Retinal pigment epithelial cell (primary cell): ENCODE measurements at regions not wholly inside any gene's neighbourhood (a gene's known extent, or its start where the extent isn't known, plus 50 kb on each side); places are given as distances from the start of the nearest gene placed in this dataset.
A peak's percentile ranks its signal among the peaks of the same experiment; 100 is the strongest.

Experiments
- DNase-seq: peaks from one replicate; pipeline ENCODE4 v3.0.0-alpha.2; 2010; ENCODE audit warnings: low read depth
- H3K4me3 ChIP-seq: 2 replicates; pipeline ENCODE4 v1.5.1; 2011; ENCODE audit warnings: mild to moderate bottlenecking, low read length, control low read depth, moderate library complexity
- TF ChIP-seq, protein P1 (sequence below): conservative IDR thresholded peaks from 2 replicates; pipeline ENCODE4 v1.5.1; 2011; ENCODE audit warnings: low read depth, low read length, control low read depth, inconsistent platforms

DNA sequence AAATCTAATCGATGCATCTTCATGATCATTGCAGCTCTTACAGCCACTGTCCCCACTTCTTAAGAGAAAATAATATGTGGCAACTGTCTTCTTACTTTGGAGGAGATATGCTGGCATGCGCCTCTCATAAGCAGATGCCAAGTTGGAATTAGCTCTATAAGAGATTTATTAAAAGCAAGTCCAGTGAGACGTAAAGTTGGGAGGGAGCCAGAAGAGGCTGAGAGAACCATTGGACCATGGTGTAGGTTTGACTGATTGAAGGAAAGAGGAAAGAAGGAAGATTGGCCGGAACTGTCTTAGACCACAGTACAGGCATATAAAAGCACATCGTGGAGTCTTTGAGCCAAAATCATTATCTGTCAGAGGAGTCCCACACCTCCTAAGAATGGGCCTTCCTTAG, 265.7 kb upstream of the ZC3H15 start:
- TF ChIP-seq, protein P1, sequence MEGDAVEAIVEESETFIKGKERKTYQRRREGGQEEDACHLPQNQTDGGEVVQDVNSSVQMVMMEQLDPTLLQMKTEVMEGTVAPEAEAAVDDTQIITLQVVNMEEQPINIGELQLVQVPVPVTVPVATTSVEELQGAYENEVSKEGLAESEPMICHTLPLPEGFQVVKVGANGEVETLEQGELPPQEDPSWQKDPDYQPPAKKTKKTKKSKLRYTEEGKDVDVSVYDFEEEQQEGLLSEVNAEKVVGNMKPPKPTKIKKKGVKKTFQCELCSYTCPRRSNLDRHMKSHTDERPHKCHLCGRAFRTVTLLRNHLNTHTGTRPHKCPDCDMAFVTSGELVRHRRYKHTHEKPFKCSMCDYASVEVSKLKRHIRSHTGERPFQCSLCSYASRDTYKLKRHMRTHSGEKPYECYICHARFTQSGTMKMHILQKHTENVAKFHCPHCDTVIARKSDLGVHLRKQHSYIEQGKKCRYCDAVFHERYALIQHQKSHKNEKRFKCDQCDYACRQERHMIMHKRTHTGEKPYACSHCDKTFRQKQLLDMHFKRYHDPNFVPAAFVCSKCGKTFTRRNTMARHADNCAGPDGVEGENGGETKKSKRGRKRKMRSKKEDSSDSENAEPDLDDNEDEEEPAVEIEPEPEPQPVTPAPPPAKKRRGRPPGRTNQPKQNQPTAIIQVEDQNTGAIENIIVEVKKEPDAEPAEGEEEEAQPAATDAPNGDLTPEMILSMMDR, result no peak
- H3K4me3 ChIP-seq, result no peak overlapping the region
- DNase-seq, result peak; percentile 21

DNA sequence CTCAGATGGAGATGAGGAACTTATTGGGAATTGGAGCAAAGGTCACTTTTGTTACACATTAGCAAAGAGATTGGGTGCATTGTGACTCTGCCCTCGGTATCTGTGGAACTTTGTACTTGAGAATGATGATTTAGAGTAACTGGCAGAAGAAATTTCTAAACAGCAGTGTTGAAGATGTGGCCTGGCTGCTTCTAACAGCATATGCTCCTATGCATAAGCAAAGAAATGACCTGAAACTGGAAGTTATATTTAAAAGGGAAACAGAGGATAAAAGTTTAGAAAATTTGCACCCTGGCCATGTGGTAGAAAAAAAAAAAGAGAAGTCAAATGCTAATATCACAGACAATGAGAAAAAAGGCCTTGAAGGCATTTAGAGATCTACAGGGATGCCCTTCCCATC, 256.8 kb upstream of the ZC3H15 start:
- DNase-seq, result no peak
- no peak overlapping the region for H3K4me3 ChIP-seq
- TF ChIP-seq, protein P1, result no peak

DNA sequence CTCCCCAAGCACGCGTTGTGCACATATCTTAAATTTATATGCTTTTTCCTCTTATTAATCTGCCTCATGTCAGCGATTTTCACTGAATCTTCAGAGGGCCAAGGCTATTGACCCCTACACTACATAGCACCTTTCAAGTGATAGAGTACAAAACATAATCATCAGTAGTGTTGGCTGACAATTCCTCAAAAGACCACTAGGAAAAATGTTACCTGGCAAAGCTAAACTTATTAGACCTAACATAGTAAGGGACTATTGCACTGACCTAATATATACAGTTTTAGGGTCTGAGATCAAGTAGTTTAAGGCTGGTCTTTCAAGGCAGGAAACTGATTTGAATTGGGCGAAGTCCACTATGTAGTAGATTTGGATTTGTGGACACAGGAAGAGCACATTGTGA, 244.2 kb upstream of the ZC3H15 start:
- no peak for DNase-seq
- TF ChIP-seq, protein P1, result no peak
- H3K4me3 ChIP-seq, result no peak overlapping the region

DNA sequence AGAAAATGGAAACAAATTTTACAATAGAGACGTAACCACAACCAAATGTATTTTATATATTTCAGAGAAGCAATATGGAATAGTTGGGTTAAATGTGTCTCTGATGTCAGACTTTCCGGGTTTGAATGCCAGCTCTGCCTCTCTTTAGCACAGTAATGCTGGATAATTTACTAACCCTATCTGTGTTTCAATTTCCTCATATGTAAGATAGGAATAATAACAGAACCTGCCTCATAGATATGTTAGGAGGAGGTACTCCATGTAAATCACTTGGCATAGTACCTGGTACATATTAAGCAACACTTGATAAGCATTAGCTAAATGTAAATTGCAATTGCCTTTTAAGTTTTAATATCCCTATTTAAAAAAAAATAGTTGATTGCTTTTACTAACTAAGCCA, 231.3 kb upstream of the ZC3H15 start:
- TF ChIP-seq, protein P1, result no peak
- no peak for DNase-seq
- H3K4me3 ChIP-seq, result no peak overlapping the region

DNA sequence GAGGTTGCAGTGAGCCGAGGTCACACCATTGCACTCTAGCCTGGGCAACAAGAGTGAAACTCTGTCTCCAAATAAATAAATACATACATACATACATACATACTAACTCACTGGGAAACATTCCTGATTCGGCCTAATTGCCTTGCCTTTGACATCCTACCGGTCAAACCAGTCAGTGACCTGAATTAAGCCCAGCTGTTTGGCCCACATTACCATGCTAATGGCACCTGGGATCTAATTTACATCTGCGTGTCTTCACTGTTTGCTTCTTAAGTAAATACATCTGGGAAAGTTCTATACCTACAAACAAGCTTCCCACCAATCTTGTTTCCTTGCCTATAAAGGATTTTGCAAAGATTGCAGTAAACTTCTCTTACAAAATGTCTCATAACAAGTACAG, 230.2 kb upstream of the ZC3H15 start:
- DNase-seq, result no peak
- TF ChIP-seq, protein P1, result no peak
- H3K4me3 ChIP-seq, result no peak overlapping the region

DNA sequence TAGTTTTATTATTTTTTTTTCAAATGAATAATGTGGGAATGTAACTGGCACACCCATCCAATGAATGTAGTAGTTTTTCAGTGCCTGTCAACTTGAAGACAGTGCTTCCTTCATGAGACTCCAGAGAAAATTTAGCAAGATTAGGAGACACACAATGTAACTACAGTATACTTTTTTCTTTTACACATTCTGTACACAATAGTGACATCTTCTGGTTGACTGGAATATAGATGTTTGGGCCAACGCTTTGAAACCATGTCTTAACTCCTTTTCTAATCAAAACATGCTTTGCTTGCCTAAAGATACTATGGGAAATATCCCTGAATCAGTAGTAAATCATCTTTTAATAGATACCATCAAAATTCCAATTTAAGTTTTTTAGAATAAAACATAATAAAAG, 229.5 kb upstream of the ZC3H15 start:
- no peak for DNase-seq
- H3K4me3 ChIP-seq, result no peak overlapping the region
- TF ChIP-seq, protein P1, result peak; percentile 61

DNA sequence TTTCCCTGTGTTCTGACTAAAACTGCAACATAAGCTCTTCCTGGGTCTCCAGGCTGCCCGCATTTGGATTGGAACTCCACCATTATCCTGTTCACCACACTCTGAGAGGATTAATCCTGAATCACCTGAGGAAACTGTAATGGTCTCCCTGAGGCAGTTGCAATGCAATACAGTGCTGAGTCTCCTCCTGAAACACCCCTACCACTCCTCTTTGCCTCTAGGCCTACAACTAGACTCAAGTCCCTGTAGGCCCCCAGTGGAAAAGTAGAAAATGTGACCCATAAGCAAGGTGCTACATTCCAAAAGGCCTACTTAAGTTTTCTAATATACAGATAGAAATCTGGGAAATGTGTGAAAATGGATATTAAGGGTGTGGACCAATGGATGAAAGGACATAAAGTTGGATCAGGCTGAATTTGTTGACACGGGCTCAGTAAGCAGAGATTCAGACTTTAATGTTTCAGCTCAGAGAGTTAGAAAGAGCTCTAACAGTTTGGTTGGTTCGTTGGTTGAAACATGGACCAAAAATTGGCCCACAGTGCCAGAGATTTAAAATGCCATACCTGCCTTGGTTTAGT, 222.3 kb upstream of the ZC3H15 start:
- no peak overlapping the region for H3K4me3 ChIP-seq
- no peak for DNase-seq
- TF ChIP-seq, protein P1, result no peak
